WTC11 (cell line): ENCODE measurements at regions not wholly inside any gene's neighbourhood (a gene's known extent, or its start where the extent isn't known, plus 50 kb on each side); places are given as distances from the start of the nearest gene placed in this dataset.

Source experiments
- ATAC-seq: fragments of 200-7000 bp; cut with Tn5 transposase; 2 replicates; pipeline ENCODE4 v1.10.0; 2021; ENCODE audit warnings: mild to moderate bottlenecking, moderate library complexity
- CTCF ChIA-PET: fragments of 300-600 bp; sonication (Branson Sonifier 250); formaldehyde crosslinking; loops from one replicate; lab custom pipeline; 2021; ENCODE audit warnings: antibody characterized with exemption; lab: Charles Lee
- POLR2A ChIA-PET: fragments of 350-600 bp; sonication (Branson Sonifier 250); formaldehyde crosslinking; loops from one replicate; lab custom pipeline; 2021; ENCODE audit warnings: antibody characterized with exemption; lab: Charles Lee
- DNase-seq: peaks from one replicate; pipeline ENCODE4 v3.0.0; 2021; ENCODE audit warnings: low spot score
- H3K27ac Mint-ChIP-seq: 2 replicates; pipeline ENCODE4 v1.8.0; 2021; ENCODE audit warnings: mixed read lengths
- H3K27me3 Mint-ChIP-seq: 2 replicates; pipeline ENCODE4 v1.8.0; 2021; ENCODE audit warnings: low read depth, mild to moderate bottlenecking, moderate library complexity, mixed read lengths
- H3K36me3 Mint-ChIP-seq: 2 replicates; pipeline ENCODE4 v1.8.0; 2021; ENCODE audit warnings: mixed read lengths
- H3K4me1 Mint-ChIP-seq: 2 replicates; pipeline ENCODE4 v1.8.0; 2022; ENCODE audit warnings: mixed read lengths
- H3K4me3 Mint-ChIP-seq: 2 replicates; pipeline ENCODE4 v1.8.0; 2021; ENCODE audit warnings: mild to moderate bottlenecking, moderate library complexity, mixed read lengths
- H3K9me3 Mint-ChIP-seq: 2 replicates; pipeline ENCODE4 v1.8.0; 2021; ENCODE audit warnings: mixed read lengths
- ATF3 ChIP-seq: sonication (generic); formaldehyde crosslinking; conservative IDR thresholded peaks from 2 replicates; pipeline ENCODE4 v1.8.1; 2022; ENCODE audit warnings: mild to moderate bottlenecking, missing genetic modification reagents
- CBFB ChIP-seq: sonication (generic); formaldehyde crosslinking; IDR thresholded peaks from 2 replicates; pipeline ENCODE4 v1.8.1; 2022; ENCODE audit warnings: mild to moderate bottlenecking, low read depth, missing genetic modification reagents
- CTCF ChIP-seq: fragments of 200-600 bp; IDR thresholded peaks from 2 replicates; pipeline ENCODE4 v1.8.0; 2022; ENCODE audit warnings: antibody characterized with exemption
- EMX1 ChIP-seq: fragments of 250-450 bp; sonication (Bioruptor Pico); IDR thresholded peaks from 2 replicates; pipeline ENCODE4 v1.8.0; 2021; ENCODE audit warnings: mild to moderate bottlenecking
- ETV6 ChIP-seq: sonication (generic); formaldehyde crosslinking; IDR thresholded peaks from 2 replicates; pipeline ENCODE4 v1.8.1; 2022; ENCODE audit warnings: mild to moderate bottlenecking, missing genetic modification reagents
- IRF2 ChIP-seq: sonication (generic); formaldehyde crosslinking; IDR thresholded peaks from 2 replicates; pipeline ENCODE4 v1.8.0; 2022; ENCODE audit warnings: low read depth, missing genetic modification reagents, borderline replicate concordance
- JAZF1 ChIP-seq: fragments of 250-450 bp; sonication (Bioruptor Pico); IDR thresholded peaks from 2 replicates; pipeline ENCODE4 v1.9.0; 2021; ENCODE audit warnings: moderate library complexity, mild to moderate bottlenecking, inconsistent platforms
- KAT7 ChIP-seq: sonication (generic); formaldehyde crosslinking; IDR thresholded peaks from 2 replicates; pipeline ENCODE4 v1.8.1; 2023; ENCODE audit warnings: missing genetic modification reagents, mild to moderate bottlenecking, borderline replicate concordance
- NFE2L1 ChIP-seq: sonication (generic); formaldehyde crosslinking; IDR thresholded peaks from 2 replicates; pipeline ENCODE4 v1.8.1; 2023; ENCODE audit warnings: missing genetic modification reagents
- NFYB ChIP-seq: sonication (generic); formaldehyde crosslinking; conservative IDR thresholded peaks from 2 replicates; pipeline ENCODE4 v1.8.0; 2022; ENCODE audit warnings: low read depth, missing genetic modification reagents
- TCF7 ChIP-seq: sonication (generic); formaldehyde crosslinking; IDR thresholded peaks from 2 replicates; pipeline ENCODE4 v1.8.0; 2022; ENCODE audit warnings: mild to moderate bottlenecking, low read depth, missing genetic modification reagents, moderate library complexity
- TP53 ChIP-seq: sonication (generic); formaldehyde crosslinking; IDR thresholded peaks from 2 replicates; pipeline ENCODE4 v1.8.1; 2023; ENCODE audit warnings: mild to moderate bottlenecking, missing genetic modification reagents
- USF1 ChIP-seq: sonication (generic); formaldehyde crosslinking; IDR thresholded peaks from 2 replicates; pipeline ENCODE4 v1.8.0; 2022; ENCODE audit warnings: mild to moderate bottlenecking, missing genetic modification reagents
- ZBTB21 ChIP-seq: sonication (generic); formaldehyde crosslinking; IDR thresholded peaks from 2 replicates; pipeline ENCODE4 v1.8.1; 2023; ENCODE audit warnings: mild to moderate bottlenecking, missing genetic modification reagents, borderline replicate concordance
- ZNF121 ChIP-seq: sonication (generic); formaldehyde crosslinking; IDR thresholded peaks from 2 replicates; pipeline ENCODE4 v1.8.0; 2023; ENCODE audit warnings: missing genetic modification reagents
- ZNF232 ChIP-seq: sonication (generic); formaldehyde crosslinking; IDR thresholded peaks from 2 replicates; pipeline ENCODE4 v1.8.0; 2022; ENCODE audit warnings: mild to moderate bottlenecking, missing genetic modification reagents
- ZNF263 ChIP-seq: sonication (generic); formaldehyde crosslinking; IDR thresholded peaks from 2 replicates; pipeline ENCODE4 v1.8.1; 2022; ENCODE audit warnings: low read depth, mild to moderate bottlenecking, moderate library complexity, missing genetic modification reagents
- ZNF396 ChIP-seq: fragments of 250-450 bp; sonication (Bioruptor Pico); IDR thresholded peaks from 2 replicates; pipeline ENCODE4 v1.8.0; 2021; ENCODE audit warnings: mild to moderate bottlenecking, moderate library complexity, borderline replicate concordance
- ZNF512 ChIP-seq: sonication (generic); formaldehyde crosslinking; IDR thresholded peaks from 2 replicates; pipeline ENCODE4 v1.8.1; 2022; ENCODE audit warnings: missing genetic modification reagents, borderline replicate concordance
- ZNF671 ChIP-seq: fragments of 250-450 bp; sonication (Bioruptor Pico); IDR thresholded peaks from 2 replicates; pipeline ENCODE4 v1.8.0; 2021; ENCODE audit warnings: mild to moderate bottlenecking

GRCh38 chrX:39150621-39151020, 349.4 kb downstream of the MID1IP1 start (continued):
- TF ChIP-seq ZNF232 (CRISPR knock-in tag) (no peak), EMX1 (no peak), ZNF121 (CRISPR knock-in tag) (no peak), TP53 (CRISPR knock-in tag) (no peak), TCF7 (no peak)

- H3K27ac Mint-ChIP-seq: no peak overlapping the region
- TF ChIP-seq ETV6 (CRISPR knock-in tag) (no peak), JAZF1 (CRISPR knock-in tag) (no peak), CBFB (CRISPR knock-in tag) (no peak), NFE2L1 (no peak), CTCF (peak; percentile 68)
- H3K9me3 Mint-ChIP-seq: no peaks in the 10 kb centered on the region
- H3K36me3 Mint-ChIP-seq: no peaks in the 10 kb centered on the region
- CTCF ChIA-PET: interaction anchor here (0.6 to 4.1 kb wide), 30 partner anchors 9 to 487 kb away, joined by 3 to 42 read pairs (median 4); partner anchors contain the start of gene MID1IP1
- peaks cover 42% of the 10 kb centered on the region for H3K4me1 Mint-ChIP-seq
- POLR2A ChIA-PET: interaction anchor here (1.1 to 1.5 kb wide), 2 partner anchors 348 to 351 kb away, joined by 4 to 6 read pairs; partner anchors contain the start of gene MID1IP1
- H3K27me3 Mint-ChIP-seq: peaks cover 3% of the 10 kb centered on the region; the same call in 1 of the 2 replicates
- H3K4me3 Mint-ChIP-seq: no peak overlapping the region
- DNase-seq (peak; percentile 77), ATAC-seq (peak; percentile 88)
Measured at GRCh38 chrX:39152106-39152649, 350.9 kb downstream of the MID1IP1 start.

GRCh38 chrX:39156051-39156450, 354.8 kb downstream of the MID1IP1 start:
- ChIA-PET POLR2A (no interaction called here), CTCF (no interaction called here)
- no peak for ATAC-seq
- Mint-ChIP-seq H3K4me3 (no peak overlapping the region), H3K9me3 (no peaks in the 10 kb centered on the region), H3K27ac (no peak overlapping the region), H3K4me1 (peaks cover 23% of the 10 kb centered on the region), H3K27me3 (peaks cover 6% of the 10 kb centered on the region), H3K36me3 (no peaks in the 10 kb centered on the region)
- DNase-seq: no peak
- no peak for TF ChIP-seq NFYB (CRISPR knock-in tag)

- Mint-ChIP-seq H3K9me3 (no peaks in the 10 kb centered on the region), H3K4me3 (no peak overlapping the region), H3K27me3 (peaks cover 16% of the 10 kb centered on the region), H3K27ac (no peak overlapping the region), H3K36me3 (no peaks in the 10 kb centered on the region), H3K4me1 (peaks cover 25% of the 10 kb centered on the region)
- CTCF ChIA-PET: no interaction called here
- no peak for TF ChIP-seq IRF2 (CRISPR knock-in tag)
- no peak for TF ChIP-seq USF1 (CRISPR knock-in tag)
- TF ChIP-seq ATF3 (CRISPR knock-in tag): no peak
- no peak for TF ChIP-seq KAT7 (CRISPR knock-in tag)
- no peak for TF ChIP-seq ZNF396 (CRISPR knock-in tag)
- no peak for TF ChIP-seq ZNF263 (CRISPR knock-in tag)
- no peak for TF ChIP-seq TP53 (CRISPR knock-in tag)
- no peak for TF ChIP-seq NFYB (CRISPR knock-in tag)
- TF ChIP-seq ZBTB21: no peak
- no peak for TF ChIP-seq ZNF512
- no peak for TF ChIP-seq ZNF671
- POLR2A ChIA-PET: no interaction called here
- ATAC-seq (no peak), DNase-seq (no peak)
Measured at GRCh38 chrX:39157006-39157405, 355.7 kb downstream of the MID1IP1 start.
